Esophagus squamous epithelium (tissue), 4 donors: ENCODE measurements at regions not wholly inside any gene's neighbourhood (a gene's known extent, or its start where the extent isn't known, plus 50 kb on each side); places are given as distances from the start of the nearest gene placed in this dataset.
"Not testable (repeated sequence)": the region's sequence is repeated elsewhere in the genome, so short reads cannot be mapped to it uniquely, and the experiment has no call there.

ENCODE experiments used
- CTCF ChIP-seq, 6 experiments: fragments of 450-650 bp in 4 of 6; fragments of 200-600 bp in 2 of 6; sonication (generic) in 2 of 6; IDR thresholded peaks; one replicate each; pipeline ENCODE4 v1.5.1; 2016 to 2019; ENCODE audit warnings: antibody characterized with exemption in 6 of 6, mild to moderate bottlenecking in 4 of 6, moderate library complexity in 4 of 6
- POLR2A ChIP-seq, 4 donors: fragments of 450-650 bp; IDR thresholded peaks; one replicate each; pipeline ENCODE4 v1.6.1; 2017; ENCODE audit warnings: antibody characterized with exemption in 4 of 4, mild to moderate bottlenecking in 4 of 4, moderate library complexity in 3 of 4

- TF ChIP-seq POLR2A, CTCF (IDR thresholded peaks at IDR 0.05): not testable (repeated sequence)
Measured at GRCh38 chr4:179726491-179726890, 2284.3 kb upstream of the AGA start.
